Mucosa of descending colon (tissue), 3 donors: ENCODE measurements at regions not wholly inside any gene's neighbourhood (a gene's known extent, or its start where the extent isn't known, plus 50 kb on each side); places are given as distances from the start of the nearest gene placed in this dataset.

ENCODE experiments used
- ATAC-seq: fragments of 200-7000 bp; cut with Tn5 transposase; one replicate; pipeline ENCODE4 v1.9.1; 2020; ENCODE audit warnings: mild to moderate bottlenecking, moderate library complexity
- DNase-seq, 3 donors: peaks; one replicate each; pipeline ENCODE4 v3.0.0-alpha.2; 2020
- H3K36me3 ChIP-seq: fragments of 200-600 bp; one replicate; pipeline ENCODE4 v1.8.0; 2021; ENCODE audit warnings: low read depth, mild to moderate bottlenecking
- H3K4me1 ChIP-seq: fragments of 200-600 bp; one replicate; pipeline ENCODE4 v1.8.0; 2021; ENCODE audit warnings: low read depth, mild to moderate bottlenecking
- H3K4me3 ChIP-seq: fragments of 200-600 bp; one replicate; pipeline ENCODE4 v1.8.0; 2021; ENCODE audit warnings: mild to moderate bottlenecking
- H3K9me3 ChIP-seq: fragments of 200-600 bp; one replicate; pipeline ENCODE4 v1.8.0; 2021; ENCODE audit warnings: mild to moderate bottlenecking
- CTCF ChIP-seq: fragments of 200-600 bp; IDR thresholded peaks from one replicate; pipeline ENCODE4 v1.8.0; 2022; ENCODE audit warnings: antibody characterized with exemption, mild to moderate bottlenecking
- intact Hi-C, 2 donors: fragments of 100-400 bp; cut with DNase I in 1 of 2; cut with micrococcal nuclease in 1 of 2; formaldehyde crosslinking; loops; one replicate each; pipeline versions ENCODE4 v1.11.0 to v1.11.1; 2022; cut with DNase I, micrococcal nuclease
- donor health status: DM: no; HTN: no; CAD: no; lungs with moderate emphysema.
- donor health status: DM: no; HTN: no; CAD: no.
- donor health status: DM: no; HTN: yes; CAD: no.

- Histone ChIP-seq H3K36me3 (no peaks in the 10 kb centered on the region), H3K4me3 (no peak overlapping the region), H3K9me3 (no peaks in the 10 kb centered on the region), H3K4me1 (no peaks in the 10 kb centered on the region)
- ATAC-seq (no peak), DNase-seq (no peak)
- TF ChIP-seq CTCF = no peak
- intact Hi-C loops = no loop called here
These were observed 145.9 kb upstream of the NOCT start for GRCh38 chr4:138869631-138870030.

GRCh38 chr4:138869165-138869564, 146.4 kb upstream of the NOCT start:
- intact Hi-C loops = no loop called here
- Histone ChIP-seq H3K4me3 (no peak overlapping the region), H3K36me3 (no peaks in the 10 kb centered on the region), H3K4me1 (no peaks in the 10 kb centered on the region), H3K9me3 (no peaks in the 10 kb centered on the region)
- ATAC-seq = no peak
- no peak for TF ChIP-seq CTCF
- no peak for DNase-seq

DNA sequence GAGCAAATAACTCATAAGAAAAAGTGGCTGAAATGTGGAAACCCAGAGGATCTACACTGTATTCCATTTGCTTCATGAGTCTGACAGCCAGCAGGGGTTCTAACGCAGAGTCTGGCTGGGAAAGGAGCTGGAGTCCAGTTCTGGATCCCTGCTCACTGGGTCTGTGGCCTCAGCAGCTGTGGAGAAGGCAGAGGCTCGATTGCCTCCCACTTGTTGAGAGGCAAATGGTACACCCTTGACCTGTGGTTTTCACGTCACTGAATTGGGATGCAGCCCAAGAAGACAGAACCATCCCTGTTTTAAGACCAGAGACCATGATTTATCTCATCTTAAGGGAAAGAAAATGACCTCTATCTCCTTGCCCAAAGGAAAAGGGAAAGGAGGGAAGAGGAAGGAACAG, 147.0 kb upstream of the NOCT start:
- no peak overlapping the region for H3K4me3 ChIP-seq
- H3K9me3 ChIP-seq = no peaks in the 10 kb centered on the region
- ATAC-seq (no peak), DNase-seq (no peak)
- no peaks in the 10 kb centered on the region for H3K4me1 ChIP-seq
- no peaks in the 10 kb centered on the region for H3K36me3 ChIP-seq
- intact Hi-C loops = no loop called here
- no peak for TF ChIP-seq CTCF

DNA sequence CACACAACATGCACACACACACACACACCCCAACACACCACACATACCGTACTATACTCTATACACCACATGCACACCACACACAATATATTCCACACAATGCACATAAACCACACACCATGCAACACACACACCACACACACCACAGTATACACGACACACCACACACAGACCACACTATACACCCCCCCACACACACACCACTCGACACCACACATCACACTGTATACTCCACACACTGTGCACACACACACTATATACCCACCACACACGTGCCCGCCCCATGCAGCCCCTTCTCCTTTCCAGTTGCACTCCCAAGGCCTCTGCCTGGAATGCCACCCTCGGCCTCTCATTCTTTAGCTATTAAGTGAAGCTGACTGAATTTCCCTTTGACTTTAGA, 148.2 kb upstream of the NOCT start:
- Histone ChIP-seq H3K36me3 (no peaks in the 10 kb centered on the region), H3K4me1 (no peaks in the 10 kb centered on the region), H3K9me3 (no peaks in the 10 kb centered on the region), H3K4me3 (no peak overlapping the region)
- intact Hi-C loops = no loop called here
- DNase-seq (no peak), ATAC-seq (no peak)
- no peak for TF ChIP-seq CTCF

- intact Hi-C loops = no loop called here
- no peak for DNase-seq
- no peak for ATAC-seq
These were observed 149.3 kb upstream of the NOCT start for GRCh38 chr4:138866314-138866713.

More at GRCh38 chr4:138866314-138866713, 149.3 kb upstream of the NOCT start:
- H3K36me3 ChIP-seq = no peaks in the 10 kb centered on the region
- H3K4me1 ChIP-seq = no peaks in the 10 kb centered on the region
- no peak overlapping the region for H3K4me3 ChIP-seq
- TF ChIP-seq CTCF = no peak
- H3K9me3 ChIP-seq = no peaks in the 10 kb centered on the region
